ENCODE measurements at regions not wholly inside any gene's neighbourhood (a gene's known extent, or its start where the extent isn't known, plus 50 kb on each side); places are given as distances from the start of the nearest gene placed in this dataset.

DNA sequence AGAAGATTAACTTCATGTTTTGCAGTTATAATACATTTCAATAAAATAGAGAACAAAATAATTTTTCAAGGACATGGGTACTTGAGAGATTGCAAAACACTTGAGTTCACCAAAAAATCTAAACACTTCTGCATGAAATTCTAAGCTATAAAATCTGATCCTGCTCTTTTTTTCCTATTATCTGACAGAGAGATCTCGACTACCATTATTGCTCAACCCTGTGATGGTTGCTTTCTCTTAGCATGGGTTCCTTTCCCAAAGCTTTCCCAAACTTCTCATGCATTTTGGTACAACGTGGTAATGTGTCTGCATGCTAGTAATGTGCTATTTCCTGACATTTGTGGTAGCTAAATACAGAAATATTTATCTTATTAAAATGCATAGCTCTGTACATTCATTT is 1243.1 kb upstream of the ADGRB3 start:
- in situ Hi-C loops (cut with MboI; ENCODE audit: low pct_ligation_motif_present in 1 of 4, low pct_unique_long_range_greater_than_20kb in 1 of 4, low sequenced_read_pairs in 3 of 4) (no loop called here), intact Hi-C loops (cut with DNase I; ENCODE audit: low total_unique reads) (no loop called here)
- no peak for TF ChIP-seq POLR2AphosphoS5 (IDR thresholded peaks at IDR 0.05)
- no peak for TF ChIP-seq EP300 (IDR thresholded peaks at IDR 0.05; ENCODE audit: low read depth)
- TF ChIP-seq POLR2A (IDR thresholded peaks at IDR 0.05) = no peak
- no peak for TF ChIP-seq CTCF (IDR thresholded peaks at IDR 0.05)
- Histone ChIP-seq H3K27me3 (no peaks in the 10 kb centered on the region), H3K9me3 (no peaks in the 10 kb centered on the region), H3K36me3 (no peaks in the 10 kb centered on the region), H3K4me1 (no peaks in the 10 kb centered on the region), H3K4me3 (no peak overlapping the region), H3K27ac (no peak overlapping the region)
- WGBS, 2 donors (ENCODE audit: low coverage in 1 of 2) = 17 to 32% methylated on average over 2 of the region's 2 CpGs
- DNase-seq = no peak

GRCh38 chr6:67369679-67370078 is 1265.4 kb upstream of the ADGRB3 start:
- intact Hi-C loops (cut with DNase I; ENCODE audit: low total_unique reads) = no loop called here
- in situ Hi-C loops (cut with MboI; ENCODE audit: low pct_ligation_motif_present in 1 of 4, low pct_unique_long_range_greater_than_20kb in 1 of 4, low sequenced_read_pairs in 3 of 4) = no loop called here
- 33 to 62% methylated on average over 1 of the region's 1 CpG for WGBS, 2 donors (ENCODE audit: low coverage in 1 of 2)
- H3K4me3 ChIP-seq = no peak overlapping the region
- TF ChIP-seq POLR2A (IDR thresholded peaks at IDR 0.05) = no peak
- no peak for TF ChIP-seq CTCF (IDR thresholded peaks at IDR 0.05)
- TF ChIP-seq POLR2AphosphoS5 (IDR thresholded peaks at IDR 0.05) = no peak
- TF ChIP-seq EP300 (IDR thresholded peaks at IDR 0.05; ENCODE audit: low read depth) = no peak
- H3K4me1 ChIP-seq = no peaks in the 10 kb centered on the region
- no peak for DNase-seq
- H3K27ac ChIP-seq = no peak overlapping the region
- no peaks in the 10 kb centered on the region for H3K36me3 ChIP-seq
- H3K27me3 ChIP-seq = no peaks in the 10 kb centered on the region
- no peaks in the 10 kb centered on the region for H3K9me3 ChIP-seq

DNA sequence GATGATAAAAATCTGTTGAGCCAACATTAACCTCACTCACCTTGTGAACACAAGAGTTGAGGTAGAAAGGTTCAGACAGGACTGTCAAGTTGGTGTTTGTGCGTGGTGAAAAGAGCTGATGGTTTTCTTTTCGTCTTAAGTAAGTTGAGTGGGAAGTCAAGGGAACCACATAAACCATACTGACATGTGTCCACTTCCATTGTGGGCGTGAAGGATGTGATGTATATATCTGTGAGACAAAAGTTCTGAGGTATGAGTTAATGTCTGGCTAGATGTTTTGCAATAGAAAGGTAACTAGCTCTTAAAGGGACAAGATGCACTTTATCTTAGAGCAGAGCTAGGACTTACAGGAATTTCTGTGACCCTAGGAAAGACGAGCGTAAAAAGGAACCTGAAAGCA is 1272.1 kb upstream of the ADGRB3 start:
- intact Hi-C loops (cut with DNase I; ENCODE audit: low total_unique reads) = no loop called here
- no peak for DNase-seq
- TF ChIP-seq CTCF (IDR thresholded peaks at IDR 0.05) = no peak
- no peak for TF ChIP-seq POLR2AphosphoS5 (IDR thresholded peaks at IDR 0.05)
- TF ChIP-seq EP300 (IDR thresholded peaks at IDR 0.05; ENCODE audit: low read depth) = no peak
- no peak for TF ChIP-seq POLR2A (IDR thresholded peaks at IDR 0.05)
- no peaks in the 10 kb centered on the region for H3K27me3 ChIP-seq
- no peaks in the 10 kb centered on the region for H3K9me3 ChIP-seq
- in situ Hi-C loops (cut with MboI; ENCODE audit: low pct_ligation_motif_present in 1 of 4, low pct_unique_long_range_greater_than_20kb in 1 of 4, low sequenced_read_pairs in 3 of 4) = no loop called here
- no peaks in the 10 kb centered on the region for H3K36me3 ChIP-seq
- no peak overlapping the region for H3K27ac ChIP-seq
- H3K4me3 ChIP-seq = no peak overlapping the region
- WGBS, 2 donors (ENCODE audit: low coverage in 1 of 2) = 80 to 90% methylated on average over 3 to 5 of the region's 5 CpGs
- no peaks in the 10 kb centered on the region for H3K4me1 ChIP-seq

GRCh38 chr6:67361264-67361663 is 1273.8 kb upstream of the ADGRB3 start:
- Histone ChIP-seq H3K4me1 (no peaks in the 10 kb centered on the region), H3K27ac (no peak overlapping the region), H3K27me3 (no peaks in the 10 kb centered on the region), H3K36me3 (no peaks in the 10 kb centered on the region), H3K4me3 (no peak overlapping the region), H3K9me3 (no peaks in the 10 kb centered on the region)
- intact Hi-C loops (cut with DNase I; ENCODE audit: low total_unique reads) = no loop called here
- TF ChIP-seq POLR2AphosphoS5 (IDR thresholded peaks at IDR 0.05) = no peak
- TF ChIP-seq CTCF (IDR thresholded peaks at IDR 0.05) = no peak
- no peak for TF ChIP-seq POLR2A (IDR thresholded peaks at IDR 0.05)
- TF ChIP-seq EP300 (IDR thresholded peaks at IDR 0.05; ENCODE audit: low read depth) = no peak
- WGBS, 2 donors (ENCODE audit: low coverage in 1 of 2) = 80 to 93% methylated on average over 2 of the region's 2 CpGs
- no peak for DNase-seq
- in situ Hi-C loops (cut with MboI; ENCODE audit: low pct_ligation_motif_present in 1 of 4, low pct_unique_long_range_greater_than_20kb in 1 of 4, low sequenced_read_pairs in 3 of 4) = no loop called here
